ENCODE measurements at regions not wholly inside any gene's neighbourhood (a gene's known extent, or its start where the extent isn't known, plus 50 kb on each side); places are given as distances from the start of the nearest gene placed in this dataset.

DNA sequence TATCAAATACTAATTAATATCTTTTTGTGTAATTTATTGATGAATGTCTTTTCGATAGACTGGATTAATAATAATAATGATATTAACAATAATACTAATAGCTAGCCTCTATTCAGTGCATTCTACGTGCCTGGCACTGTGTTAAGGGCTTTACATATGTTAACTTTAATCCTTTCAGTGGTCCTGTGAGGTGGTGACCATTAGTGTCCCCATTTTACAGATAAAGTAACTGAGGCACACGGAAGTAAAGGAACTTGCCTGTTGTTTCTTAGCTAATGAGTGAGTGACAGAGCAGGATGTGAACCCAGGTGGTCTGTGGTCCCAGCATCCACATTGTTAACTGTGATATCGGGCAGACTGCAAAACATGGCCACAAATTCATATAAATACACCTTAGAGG lies 335.7 kb upstream of the PROX1 start:
- H3K27me3 ChIP-seq (replicated peaks in 1 of 4; ENCODE audit: control extremely low read depth in 1 of 4, control insufficient read depth in 3 of 4, insufficient read depth in 4 of 4, low read length in 3 of 4): no peaks in the 10 kb centered on the region
- H3K9ac ChIP-seq (ENCODE audit: low read length): no peak overlapping the region
- WGBS (ENCODE audit: insufficient coverage): no CpG with 5 or more reads among the region's 4 CpGs
- H3K27me3 Mint-ChIP-seq: peaks cover 3% of the 10 kb centered on the region
- CTCF ChIA-PET: no interaction called here
- H3K4me3 Mint-ChIP-seq: no peak overlapping the region
- H3K9me3 ChIP-seq (ENCODE audit: control extremely low read depth in 1 of 3, control insufficient read depth in 2 of 3, insufficient read depth in 1 of 3, low read length in 2 of 3): no peaks in the 10 kb centered on the region
- TF ChIP-seq EZH2 (IDR thresholded peaks at IDR 0.05; ENCODE audit: borderline replicate concordance, insufficient read depth, low read depth, low read length, poor library complexity, severe bottlenecking): no peak
- no peak for TF ChIP-seq CTCF (IDR thresholded peaks at IDR 0.05)
- H3K79me2 ChIP-seq (ENCODE audit: control insufficient read depth, insufficient read depth, low read length): no peaks in the 10 kb centered on the region
- H4K20me1 ChIP-seq (ENCODE audit: control insufficient read depth, insufficient read depth, low read length, poor library complexity, severe bottlenecking): no peaks in the 10 kb centered on the region
- H3K4me1 Mint-ChIP-seq: no peaks in the 10 kb centered on the region
- no peak overlapping the region for H2AFZ ChIP-seq (ENCODE audit: insufficient read depth, low read depth, low read length, poor library complexity, severe bottlenecking)
- H3K36me3 ChIP-seq (replicated peaks in 1 of 2; ENCODE audit: control extremely low read depth in 1 of 2, control insufficient read depth in 1 of 2, extremely low read depth in 1 of 2, insufficient read depth in 2 of 2, low read length in 1 of 2): no peaks in the 10 kb centered on the region
- no peak overlapping the region for H3K4me3 ChIP-seq (ENCODE audit: control extremely low read depth in 1 of 5, extremely low read depth in 1 of 5, insufficient read depth in 1 of 5, low read depth in 2 of 5, low read length in 4 of 5)
- ATAC-seq (ENCODE audit: low read depth) (no peak), DNase-seq (no peak)
- H3K27ac Mint-ChIP-seq: no peak overlapping the region
- intact Hi-C loops (cut with micrococcal nuclease): no loop called here
- H3K9me3 Mint-ChIP-seq (ENCODE audit: insufficient read depth): no peaks in the 10 kb centered on the region
- no peak overlapping the region for H3K4me2 ChIP-seq (replicated peaks; ENCODE audit: low read depth, low read length, poor library complexity, severe bottlenecking)
- no peak overlapping the region for H3K27ac ChIP-seq (ENCODE audit: low read length in 2 of 2)
- no peaks in the 10 kb centered on the region for H3K4me1 ChIP-seq (ENCODE audit: control insufficient read depth in 2 of 2, insufficient read depth in 2 of 2, low read length in 2 of 2)
- POLR2A ChIA-PET: no interaction called here

DNA sequence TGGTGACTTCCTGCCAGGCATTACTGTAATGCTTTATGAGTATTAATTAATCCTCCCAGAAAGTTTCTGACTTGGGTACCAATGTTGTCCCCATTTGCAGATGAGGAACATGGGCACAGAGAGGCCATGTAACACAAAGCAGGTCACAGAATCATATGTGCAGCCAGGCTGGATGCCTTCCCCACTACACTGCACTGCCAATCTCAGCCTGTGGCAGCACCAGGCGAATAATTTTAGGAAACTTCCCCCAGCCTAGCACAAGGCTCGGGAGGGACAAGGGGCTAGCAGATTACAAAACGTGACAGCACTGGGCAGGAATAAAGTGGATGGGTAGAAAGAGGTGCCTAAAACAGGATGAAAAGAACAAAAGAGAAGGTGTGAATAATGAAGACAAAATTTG lies 331.7 kb upstream of the PROX1 start:
- H3K27me3 ChIP-seq (replicated peaks in 1 of 4; ENCODE audit: control extremely low read depth in 1 of 4, control insufficient read depth in 3 of 4, insufficient read depth in 4 of 4, low read length in 3 of 4): no peaks in the 10 kb centered on the region
- WGBS (ENCODE audit: insufficient coverage): 83% methylated on average over 1 of the region's 3 CpGs
- DNase-seq (no peak), ATAC-seq (ENCODE audit: low read depth) (no peak)
- H3K4me2 ChIP-seq (replicated peaks; ENCODE audit: low read depth, low read length, poor library complexity, severe bottlenecking): no peak overlapping the region
- H3K36me3 ChIP-seq (replicated peaks in 1 of 2; ENCODE audit: control extremely low read depth in 1 of 2, control insufficient read depth in 1 of 2, extremely low read depth in 1 of 2, insufficient read depth in 2 of 2, low read length in 1 of 2): no peaks in the 10 kb centered on the region
- H2AFZ ChIP-seq (ENCODE audit: insufficient read depth, low read depth, low read length, poor library complexity, severe bottlenecking): no peak overlapping the region
- ChIA-PET CTCF (no interaction called here), POLR2A (no interaction called here)
- Mint-ChIP-seq H3K9me3 (ENCODE audit: insufficient read depth) (no peaks in the 10 kb centered on the region), H3K27ac (no peak overlapping the region), H3K4me1 (no peaks in the 10 kb centered on the region), H3K4me3 (no peak overlapping the region), H3K27me3 (peaks cover 3% of the 10 kb centered on the region)
- no peaks in the 10 kb centered on the region for H3K4me1 ChIP-seq (ENCODE audit: control insufficient read depth in 2 of 2, insufficient read depth in 2 of 2, low read length in 2 of 2)
- H3K79me2 ChIP-seq (ENCODE audit: control insufficient read depth, insufficient read depth, low read length): no peaks in the 10 kb centered on the region
- H4K20me1 ChIP-seq (ENCODE audit: control insufficient read depth, insufficient read depth, low read length, poor library complexity, severe bottlenecking): no peaks in the 10 kb centered on the region
- no peak overlapping the region for H3K27ac ChIP-seq (ENCODE audit: low read length in 2 of 2)
- TF ChIP-seq CTCF (IDR thresholded peaks at IDR 0.05) (no peak), EZH2 (IDR thresholded peaks at IDR 0.05; ENCODE audit: borderline replicate concordance, insufficient read depth, low read depth, low read length, poor library complexity, severe bottlenecking) (no peak)
- H3K9ac ChIP-seq (ENCODE audit: low read length): no peak overlapping the region
- H3K4me3 ChIP-seq (ENCODE audit: control extremely low read depth in 1 of 5, extremely low read depth in 1 of 5, insufficient read depth in 1 of 5, low read depth in 2 of 5, low read length in 4 of 5): no peak overlapping the region
- intact Hi-C loops (cut with micrococcal nuclease): no loop called here
- no peaks in the 10 kb centered on the region for H3K9me3 ChIP-seq (ENCODE audit: control extremely low read depth in 1 of 3, control insufficient read depth in 2 of 3, insufficient read depth in 1 of 3, low read length in 2 of 3)

Measured in B cell (primary cell).